ENCODE measurements at regions not wholly inside any gene's neighbourhood (a gene's known extent, or its start where the extent isn't known, plus 50 kb on each side); places are given as distances from the start of the nearest gene placed in this dataset.
"Not testable (repeated sequence)": the region's sequence is repeated elsewhere in the genome, so short reads cannot be mapped to it uniquely, and the experiment has no call there.

GRCh38 chr6:19690325-19691075 is 146.7 kb upstream of the ID4 start:
- no peak for DNase-seq (ENCODE audit: low read depth)

GRCh38 chr6:19691465-19692167 is 145.6 kb upstream of the ID4 start:
- DNase-seq (ENCODE audit: low read depth), result no peak

GRCh38 chr6:19692506-19693298 is 144.5 kb upstream of the ID4 start:
- no peak for DNase-seq (ENCODE audit: low read depth)

- DNase-seq (ENCODE audit: low read depth), result no peak
Measured at GRCh38 chr6:19694697-19695096, 142.5 kb upstream of the ID4 start.

GRCh38 chr6:19697744-19698290 is 139.4 kb upstream of the ID4 start:
- DNase-seq (ENCODE audit: low read depth), result no peak

- no peak for DNase-seq (ENCODE audit: low read depth)
Measured at GRCh38 chr6:19699932-19700331, 137.2 kb upstream of the ID4 start.

- no peak for DNase-seq (ENCODE audit: low read depth)
Measured at GRCh38 chr6:19705606-19706005, 131.6 kb upstream of the ID4 start.

GRCh38 chr6:19712012-19712688 is 125.0 kb upstream of the ID4 start:
- no peak for DNase-seq (ENCODE audit: low read depth)

GRCh38 chr6:19712998-19713397 is 124.2 kb upstream of the ID4 start:
- no peak for DNase-seq (ENCODE audit: low read depth)

- DNase-seq (ENCODE audit: low read depth), result no peak
Measured at GRCh38 chr6:19713411-19713810, 123.8 kb upstream of the ID4 start.

- DNase-seq (ENCODE audit: low read depth), result no peak
Measured at GRCh38 chr6:19713984-19714383, 123.2 kb upstream of the ID4 start.

- DNase-seq (ENCODE audit: low read depth), result no peak
Measured at GRCh38 chr6:19714434-19715166, 122.6 kb upstream of the ID4 start.

GRCh38 chr6:19715167-19715551 is 122.0 kb upstream of the ID4 start:
- no peak for DNase-seq (ENCODE audit: low read depth)

- no peak for DNase-seq (ENCODE audit: low read depth)
Measured at GRCh38 chr6:19719691-19720128, 117.5 kb upstream of the ID4 start.

GRCh38 chr6:19721766-19722377 is 115.3 kb upstream of the ID4 start:
- DNase-seq (ENCODE audit: low read depth), result no peak

GRCh38 chr6:19722999-19723398 is 114.2 kb upstream of the ID4 start:
- no peak for DNase-seq (ENCODE audit: low read depth)

GRCh38 chr6:19723545-19723944 is 113.6 kb upstream of the ID4 start:
- DNase-seq (ENCODE audit: low read depth), result no peak

GRCh38 chr6:19725436-19725835 is 111.7 kb upstream of the ID4 start:
- not testable (repeated sequence) for DNase-seq (ENCODE audit: low read depth)

- no peak for DNase-seq (ENCODE audit: low read depth)
Measured at GRCh38 chr6:19731282-19731681, 105.9 kb upstream of the ID4 start.

- no peak for DNase-seq (ENCODE audit: low read depth)
Measured at GRCh38 chr6:19734061-19734460, 103.1 kb upstream of the ID4 start.

GRCh38 chr6:19734519-19734918 is 102.7 kb upstream of the ID4 start:
- no peak for DNase-seq (ENCODE audit: low read depth)
